BLaER1 (cell line): ENCODE measurements at regions not wholly inside any gene's neighbourhood (a gene's known extent, or its start where the extent isn't known, plus 50 kb on each side); places are given as distances from the start of the nearest gene placed in this dataset.

Source experiments
- H3K27ac ChIP-seq: shearing (Covaris generic); formaldehyde crosslinking; 2 replicates; pipeline ENCODE4 v1.8.1; 2022
- H3K27me3 ChIP-seq: shearing (Covaris generic); formaldehyde crosslinking; 2 replicates; pipeline ENCODE4 v1.8.1; 2022
- H3K36me3 ChIP-seq: shearing (Covaris generic); formaldehyde crosslinking; 2 replicates; pipeline ENCODE4 v1.8.1; 2022
- H3K4me1 ChIP-seq: shearing (Covaris generic); formaldehyde crosslinking; 2 replicates; pipeline ENCODE4 v1.8.1; 2022
- H3K4me2 ChIP-seq: shearing (Covaris generic); formaldehyde crosslinking; 2 replicates; pipeline ENCODE4 v1.8.1; 2022
- H3K4me3 ChIP-seq: shearing (Covaris generic); formaldehyde crosslinking; 2 replicates; pipeline ENCODE4 v1.8.1; 2022
- H3K9ac ChIP-seq: shearing (Covaris generic); formaldehyde crosslinking; 2 replicates; pipeline ENCODE4 v1.8.1; 2022
- H3K9me3 ChIP-seq: shearing (Covaris generic); formaldehyde crosslinking; 2 replicates; pipeline ENCODE4 v1.8.1; 2022
- H4K20me1 ChIP-seq: shearing (Covaris generic); formaldehyde crosslinking; 2 replicates; pipeline ENCODE4 v1.8.1; 2022
- Cebpa-rat ChIP-seq: shearing (Covaris generic); IDR thresholded peaks from 2 replicates; pipeline ENCODE4 v1.8.1; 2022

- H3K27ac ChIP-seq: no peak overlapping the region
Observed at GRCh38 chr18:43393174-43393573, 115.9 kb upstream of the SYT4 start.

DNA sequence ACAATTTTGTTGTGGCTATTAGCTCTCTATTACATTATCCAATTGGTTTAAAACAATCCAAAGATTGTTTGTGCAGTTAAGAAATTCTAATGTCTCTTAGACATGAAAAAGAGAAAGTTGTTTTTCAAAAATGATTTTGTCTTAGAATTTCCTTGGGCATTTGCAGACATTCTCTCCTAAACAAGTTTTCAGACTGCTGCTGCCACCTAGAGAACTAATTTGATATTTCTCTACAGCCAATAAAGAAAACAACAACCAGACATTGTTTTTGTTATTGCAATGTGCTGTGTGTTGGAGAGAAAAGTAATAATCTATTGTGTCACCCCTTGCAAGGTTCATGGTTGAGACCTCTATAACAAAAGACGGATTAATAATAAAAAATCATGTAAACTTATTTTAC, 119.0 kb upstream of the SYT4 start:
- Histone ChIP-seq H3K27ac (no peak overlapping the region), H3K36me3 (no peaks in the 10 kb centered on the region), H3K4me3 (no peak overlapping the region), H3K9ac (no peak overlapping the region), H3K9me3 (no peaks in the 10 kb centered on the region), H3K4me1 (no peaks in the 10 kb centered on the region), H4K20me1 (no peaks in the 10 kb centered on the region), H3K4me2 (no peak overlapping the region), H3K27me3 (no peaks in the 10 kb centered on the region)
- no peak for TF ChIP-seq Cebpa-rat

More at GRCh38 chr18:43393174-43393573, 115.9 kb upstream of the SYT4 start:
- Histone ChIP-seq H3K4me2 (no peak overlapping the region), H3K27me3 (no peaks in the 10 kb centered on the region), H3K9me3 (no peaks in the 10 kb centered on the region), H3K36me3 (no peaks in the 10 kb centered on the region), H3K4me1 (no peaks in the 10 kb centered on the region), H3K9ac (no peak overlapping the region), H3K4me3 (no peak overlapping the region), H4K20me1 (no peaks in the 10 kb centered on the region)
- no peak for TF ChIP-seq Cebpa-rat

- Histone ChIP-seq H3K9ac (no peak overlapping the region), H4K20me1 (no peaks in the 10 kb centered on the region), H3K4me2 (no peak overlapping the region), H3K27me3 (no peaks in the 10 kb centered on the region), H3K4me3 (no peak overlapping the region), H3K9me3 (no peaks in the 10 kb centered on the region), H3K27ac (no peak overlapping the region), H3K36me3 (no peaks in the 10 kb centered on the region), H3K4me1 (no peaks in the 10 kb centered on the region)
- TF ChIP-seq Cebpa-rat: no peak
Observed at GRCh38 chr18:43398601-43399000, 121.3 kb upstream of the SYT4 start.

DNA sequence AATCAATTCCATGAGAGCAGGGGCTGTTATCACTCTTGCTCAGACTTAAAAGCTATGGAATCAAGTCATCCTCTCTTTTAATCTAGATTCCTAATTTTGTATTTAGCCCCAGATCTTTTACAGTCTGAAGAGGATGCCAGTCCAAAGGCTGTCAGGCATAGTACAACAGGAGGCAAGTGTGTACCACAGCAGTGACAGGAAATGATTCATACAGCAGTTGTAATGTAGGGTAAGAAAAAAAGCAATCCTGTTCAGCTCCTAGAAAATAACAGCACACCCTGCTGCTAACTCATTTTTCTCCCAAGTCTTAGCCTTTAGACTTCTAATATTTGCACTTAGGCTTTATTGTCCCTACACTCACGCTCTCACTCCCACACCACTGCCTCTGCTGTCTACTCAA, 127.8 kb upstream of the SYT4 start:
- no peaks in the 10 kb centered on the region for H3K4me1 ChIP-seq
- no peaks in the 10 kb centered on the region for H3K36me3 ChIP-seq
- H3K4me3 ChIP-seq: no peak overlapping the region
- no peak overlapping the region for H3K9ac ChIP-seq
- H3K27me3 ChIP-seq: no peaks in the 10 kb centered on the region
- no peaks in the 10 kb centered on the region for H3K9me3 ChIP-seq
- no peaks in the 10 kb centered on the region for H4K20me1 ChIP-seq
- H3K4me2 ChIP-seq: no peak overlapping the region
- no peak for TF ChIP-seq Cebpa-rat
- no peak overlapping the region for H3K27ac ChIP-seq

DNA sequence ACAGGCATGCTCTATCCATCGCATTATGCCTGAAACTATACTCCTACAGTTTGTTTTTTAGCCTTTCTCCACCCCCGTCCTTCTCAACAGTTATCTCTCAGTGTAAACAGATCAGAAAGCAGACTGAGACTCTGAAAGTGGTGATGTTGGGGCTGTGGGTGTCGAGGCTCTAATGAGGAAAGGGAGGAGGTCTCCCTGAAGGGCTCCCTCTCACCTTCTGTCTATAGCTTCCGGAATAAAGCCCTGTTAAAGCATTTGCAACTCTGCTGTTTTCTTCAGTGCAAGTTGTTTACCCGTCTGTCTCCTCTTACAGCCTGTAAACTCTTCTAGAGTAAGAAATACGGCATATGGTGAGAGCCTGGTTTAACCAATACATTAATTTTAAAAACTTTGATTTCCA, 136.7 kb upstream of the SYT4 start:
- Histone ChIP-seq H3K9me3 (no peaks in the 10 kb centered on the region), H3K27me3 (no peaks in the 10 kb centered on the region)

GRCh38 chr18:43420091-43420490, 142.8 kb upstream of the SYT4 start:
- no peaks in the 10 kb centered on the region for H3K4me1 ChIP-seq
- no peak overlapping the region for H3K4me2 ChIP-seq
- H3K27ac ChIP-seq: no peak overlapping the region
- H3K27me3 ChIP-seq: no peaks in the 10 kb centered on the region
- H3K36me3 ChIP-seq: no peaks in the 10 kb centered on the region
- no peaks in the 10 kb centered on the region for H3K9me3 ChIP-seq
- no peak for TF ChIP-seq Cebpa-rat
- H3K4me3 ChIP-seq: no peak overlapping the region
- no peaks in the 10 kb centered on the region for H4K20me1 ChIP-seq
- no peak overlapping the region for H3K9ac ChIP-seq

More for the DNA sequence above, 136.7 kb upstream of the SYT4 start:
- Histone ChIP-seq H3K4me2 (no peak overlapping the region), H4K20me1 (no peaks in the 10 kb centered on the region), H3K4me1 (no peaks in the 10 kb centered on the region), H3K4me3 (no peak overlapping the region), H3K27ac (no peak overlapping the region), H3K36me3 (no peaks in the 10 kb centered on the region), H3K9ac (no peak overlapping the region)
- no peak for TF ChIP-seq Cebpa-rat

GRCh38 chr18:43420950-43421349, 143.7 kb upstream of the SYT4 start:
- H3K4me2 ChIP-seq: no peak overlapping the region
- no peaks in the 10 kb centered on the region for H3K9me3 ChIP-seq
- TF ChIP-seq Cebpa-rat: no peak
- H3K27ac ChIP-seq: no peak overlapping the region
- H3K4me3 ChIP-seq: no peak overlapping the region
- H3K36me3 ChIP-seq: no peaks in the 10 kb centered on the region
- H3K27me3 ChIP-seq: no peaks in the 10 kb centered on the region
- no peak overlapping the region for H3K9ac ChIP-seq
- no peaks in the 10 kb centered on the region for H3K4me1 ChIP-seq
- no peaks in the 10 kb centered on the region for H4K20me1 ChIP-seq

- Histone ChIP-seq H3K27me3 (no peaks in the 10 kb centered on the region), H3K4me3 (no peak overlapping the region), H3K4me2 (no peak overlapping the region), H3K9ac (no peak overlapping the region), H3K36me3 (no peaks in the 10 kb centered on the region), H3K4me1 (no peaks in the 10 kb centered on the region), H3K27ac (no peak overlapping the region), H3K9me3 (no peaks in the 10 kb centered on the region), H4K20me1 (no peaks in the 10 kb centered on the region)
- no peak for TF ChIP-seq Cebpa-rat
Observed at GRCh38 chr18:43422518-43422917, 145.2 kb upstream of the SYT4 start.

DNA sequence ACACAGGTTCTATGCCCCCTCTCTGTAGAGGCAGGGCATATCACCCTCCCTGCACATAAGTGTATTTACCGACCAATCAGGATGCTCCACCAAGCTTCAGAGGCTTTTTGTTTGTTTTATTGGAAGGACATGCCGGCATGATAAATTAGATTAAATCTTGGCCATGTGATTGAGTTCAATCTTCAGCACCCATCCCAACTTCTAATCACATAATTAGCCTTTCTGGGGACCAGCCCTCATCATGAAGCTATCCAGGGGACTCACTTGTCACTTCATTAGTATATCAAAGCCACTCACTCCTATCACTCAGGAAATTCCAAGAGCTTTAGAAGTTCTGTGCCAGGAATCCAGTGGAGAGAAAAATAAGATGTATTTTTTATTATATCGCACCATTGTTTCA, 158.6 kb upstream of the SYT4 start:
- Histone ChIP-seq H4K20me1 (no peaks in the 10 kb centered on the region), H3K4me2 (no peak overlapping the region), H3K9me3 (peaks cover 25% of the 10 kb centered on the region), H3K36me3 (no peaks in the 10 kb centered on the region), H3K27ac (no peak overlapping the region), H3K27me3 (no peaks in the 10 kb centered on the region), H3K4me1 (no peaks in the 10 kb centered on the region), H3K4me3 (no peak overlapping the region), H3K9ac (no peak overlapping the region)
- TF ChIP-seq Cebpa-rat: no peak

DNA sequence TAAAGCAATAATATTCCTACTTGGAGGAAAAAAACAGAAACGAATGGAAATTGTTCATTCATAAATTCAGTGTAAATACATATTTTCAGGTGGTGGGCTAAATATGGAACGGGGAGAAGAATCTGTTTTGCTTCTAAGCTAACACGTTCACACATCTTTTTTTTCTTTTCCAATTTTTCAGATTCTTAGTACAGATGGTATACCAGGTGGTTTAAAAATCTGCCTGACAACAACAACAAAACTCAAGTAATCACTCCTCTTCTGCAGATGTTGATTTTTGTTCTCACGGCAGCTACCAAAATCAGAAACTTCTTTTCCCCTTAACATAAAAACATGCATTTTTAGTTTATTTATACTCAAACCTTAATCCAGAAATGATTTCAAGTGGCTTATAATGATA, 164.8 kb upstream of the SYT4 start:
- no peak overlapping the region for H3K4me3 ChIP-seq
- H3K4me1 ChIP-seq: no peaks in the 10 kb centered on the region
- no peak overlapping the region for H3K9ac ChIP-seq
- H4K20me1 ChIP-seq: no peaks in the 10 kb centered on the region
- TF ChIP-seq Cebpa-rat: no peak
- H3K36me3 ChIP-seq: no peaks in the 10 kb centered on the region
- no peak overlapping the region for H3K4me2 ChIP-seq
- H3K9me3 ChIP-seq: peaks cover 25% of the 10 kb centered on the region
- H3K27me3 ChIP-seq: no peaks in the 10 kb centered on the region
- no peak overlapping the region for H3K27ac ChIP-seq

DNA sequence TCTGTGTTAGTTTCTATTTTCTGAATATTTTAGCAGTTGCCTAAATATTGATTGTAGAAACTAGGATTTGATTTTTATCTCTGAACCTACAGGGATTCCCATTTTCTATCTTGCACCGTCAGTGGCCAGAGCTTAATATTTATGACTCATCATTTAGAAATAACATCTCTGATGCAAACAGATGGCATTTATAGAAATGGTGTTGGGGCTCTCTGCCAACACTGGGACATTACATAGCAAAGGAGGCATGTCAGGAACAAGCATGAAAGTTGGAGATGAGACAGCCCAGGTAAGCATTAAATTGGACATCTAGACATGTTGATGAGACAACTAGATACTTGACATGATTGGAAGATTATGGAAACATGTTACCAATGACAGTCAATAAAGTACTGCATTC, 165.3 kb upstream of the SYT4 start:
- Histone ChIP-seq H3K27me3 (no peaks in the 10 kb centered on the region), H3K9me3 (peaks cover 25% of the 10 kb centered on the region), H4K20me1 (no peaks in the 10 kb centered on the region), H3K4me2 (no peak overlapping the region), H3K9ac (no peak overlapping the region), H3K4me1 (no peaks in the 10 kb centered on the region), H3K4me3 (no peak overlapping the region), H3K36me3 (no peaks in the 10 kb centered on the region), H3K27ac (no peak overlapping the region)
- no peak for TF ChIP-seq Cebpa-rat
